ENCODE measurements at regions not wholly inside any gene's neighbourhood (a gene's known extent, or its start where the extent isn't known, plus 50 kb on each side); places are given as distances from the start of the nearest gene placed in this dataset.

DNA sequence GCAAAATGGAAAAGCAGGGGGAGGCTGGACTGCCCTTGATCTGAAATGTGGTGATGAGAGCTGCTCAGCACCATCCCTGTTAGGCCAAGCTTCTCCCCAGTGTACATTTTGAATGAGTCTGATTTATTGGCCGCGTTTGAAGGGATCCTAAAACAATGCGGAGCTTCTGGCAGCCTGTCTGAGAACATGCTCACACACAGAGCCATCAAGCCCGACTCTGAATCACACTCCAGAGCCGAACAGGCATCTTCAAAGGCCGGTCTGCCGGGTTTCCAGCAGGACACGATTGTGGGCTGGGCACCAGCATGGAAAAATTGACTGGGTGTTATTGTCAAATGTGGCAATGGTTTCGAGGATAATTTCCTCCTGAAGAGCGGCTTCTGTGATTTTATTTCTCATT is 235.9 kb downstream of the TFAP2C start:
- Mint-ChIP-seq H3K27me3 (ENCODE audit: low read depth) (peaks cover 21% of the 10 kb centered on the region), H3K9me3 (no peaks in the 10 kb centered on the region), H3K4me1 (peaks cover 23 to 27% of the 10 kb centered on the region in 2 experiments), H3K36me3 (ENCODE audit: insufficient read depth in 1 of 3, low read depth in 3 of 3) (no peaks in the 10 kb centered on the region), H3K4me3 (no peak overlapping the region), H3K27ac (no peak overlapping the region)
- no peak overlapping the region for H3K23ac ChIP-seq (ENCODE audit: insufficient read length, low read depth, low read length)
- H4K91ac ChIP-seq (ENCODE audit: insufficient read length, low read depth, low read length) = no peak overlapping the region
- no peak overlapping the region for H2AFZ ChIP-seq (ENCODE audit: low read length)
- no peak overlapping the region for H2AK5ac ChIP-seq (ENCODE audit: insufficient read length, low read length)
- H3K9ac ChIP-seq (ENCODE audit: extremely low read depth, insufficient read length, low read length) = no peak overlapping the region
- no peaks in the 10 kb centered on the region for H3K79me1 ChIP-seq (ENCODE audit: insufficient read depth, low read depth, low read length, poor library complexity, severe bottlenecking)
- H3K27me3 ChIP-seq (ENCODE audit: insufficient read depth, low read length) = no peaks in the 10 kb centered on the region
- no peak overlapping the region for H3K18ac ChIP-seq (ENCODE audit: insufficient read length, low read depth, low read length)
- no peak overlapping the region for H3K27ac ChIP-seq (ENCODE audit: insufficient read length, low read depth, low read length)
- H4K20me1 ChIP-seq (ENCODE audit: control insufficient read depth, insufficient read depth, insufficient read length) = no peaks in the 10 kb centered on the region
- H2BK15ac ChIP-seq (ENCODE audit: low read depth, low read length) = no peak overlapping the region
- H4K8ac ChIP-seq (replicated peaks; ENCODE audit: insufficient read length, low read depth, low read length) = no peak overlapping the region
- H2BK12ac ChIP-seq (ENCODE audit: insufficient read length, low read depth, low read length) = no peak overlapping the region
- no peak overlapping the region for H2BK120ac ChIP-seq (ENCODE audit: low read depth, low read length, poor library complexity, severe bottlenecking)
- H2BK20ac ChIP-seq (ENCODE audit: low read depth, low read length, poor library complexity, severe bottlenecking) = no peak overlapping the region
- H4K5ac ChIP-seq (ENCODE audit: insufficient read length, low read depth, low read length) = no peak overlapping the region
- no peak for TF ChIP-seq CTCF (conservative IDR thresholded peaks at IDR 0.05)
- no CpG with 5 or more reads among the region's 10 CpGs for WGBS (ENCODE audit: extremely low coverage, insufficient read length, low lambda C conversion rate)
- no peak overlapping the region for H3T11ph ChIP-seq (ENCODE audit: low read length)
- H2BK5ac ChIP-seq (ENCODE audit: insufficient read length, low read length) = no peak overlapping the region
- H3K79me2 ChIP-seq (ENCODE audit: insufficient read depth, low read length) = no peaks in the 10 kb centered on the region
- H3K9me3 ChIP-seq (ENCODE audit: control insufficient read depth, low read depth, low read length) = no peaks in the 10 kb centered on the region
- H3K14ac ChIP-seq (ENCODE audit: insufficient read depth, low read length) = no peak overlapping the region
- H3K4ac ChIP-seq (ENCODE audit: low read depth, low read length) = no peak overlapping the region
- no peak overlapping the region for H3K56ac ChIP-seq (ENCODE audit: insufficient read length, low read depth, low read length)
- no peaks in the 10 kb centered on the region for H3K23me2 ChIP-seq (ENCODE audit: insufficient read length, low read depth, low read length, poor library complexity, severe bottlenecking)
- DNase-seq = no peak
- no peak overlapping the region for H3K4me2 ChIP-seq (ENCODE audit: insufficient read depth, insufficient read length, low read length)
- H3K4me1 ChIP-seq (ENCODE audit: insufficient read depth, low read length) = peaks cover 4% of the 10 kb centered on the region; the same call in 1 of the 2 replicates
